GM12875 (cell line): ENCODE measurements at regions not wholly inside any gene's neighbourhood (a gene's known extent, or its start where the extent isn't known, plus 50 kb on each side); places are given as distances from the start of the nearest gene placed in this dataset.

Source experiments
- H3K4me3 ChIP-seq: one replicate; pipeline ENCODE4 v1.5.1; 2011; ENCODE audit warnings: low read depth, low read length, control low read depth
- CTCF ChIP-seq: IDR thresholded peaks from 2 replicates; pipeline ENCODE4 v1.5.1; 2011; ENCODE audit warnings: low read depth, mild to moderate bottlenecking, control low read depth, inconsistent platforms, low read length, moderate library complexity, borderline replicate concordance; ENCODE audit not compliant: insufficient read depth

- no peak for TF ChIP-seq CTCF
- no peak overlapping the region for H3K4me3 ChIP-seq
Measured at GRCh38 chr16:72554935-72555334, 383.0 kb upstream of the PMFBP1 start.

- TF ChIP-seq CTCF: no peak
- H3K4me3 ChIP-seq: no peak overlapping the region
Measured at GRCh38 chr16:72552654-72553053, 380.7 kb upstream of the PMFBP1 start.

GRCh38 chr16:72551649-72552048 is 379.7 kb upstream of the PMFBP1 start:
- TF ChIP-seq CTCF: no peak

GRCh38 chr16:72549878-72550277 is 377.9 kb upstream of the PMFBP1 start:
- TF ChIP-seq CTCF: no peak
- no peak overlapping the region for H3K4me3 ChIP-seq

More at GRCh38 chr16:72551649-72552048, 379.7 kb upstream of the PMFBP1 start:
- H3K4me3 ChIP-seq: no peak overlapping the region

GRCh38 chr16:72542102-72542501 is 370.1 kb upstream of the PMFBP1 start:
- H3K4me3 ChIP-seq: no peak overlapping the region
- TF ChIP-seq CTCF: no peak

- H3K4me3 ChIP-seq: no peak overlapping the region
- no peak for TF ChIP-seq CTCF
Measured at GRCh38 chr16:72537664-72538063, 365.7 kb upstream of the PMFBP1 start.

GRCh38 chr16:72536723-72537435 is 364.9 kb upstream of the PMFBP1 start:
- TF ChIP-seq CTCF: no peak
- no peak overlapping the region for H3K4me3 ChIP-seq
